ENCODE measurements at regions not wholly inside any gene's neighbourhood (a gene's known extent, or its start where the extent isn't known, plus 50 kb on each side); places are given as distances from the start of the nearest gene placed in this dataset.

GRCh38 chr5:91219091-91219802, 163.9 kb downstream of the ARRDC3 start:
- no peak for TF ChIP-seq POLR2A (IDR thresholded peaks at IDR 0.05)
- TF ChIP-seq, protein P1, sequence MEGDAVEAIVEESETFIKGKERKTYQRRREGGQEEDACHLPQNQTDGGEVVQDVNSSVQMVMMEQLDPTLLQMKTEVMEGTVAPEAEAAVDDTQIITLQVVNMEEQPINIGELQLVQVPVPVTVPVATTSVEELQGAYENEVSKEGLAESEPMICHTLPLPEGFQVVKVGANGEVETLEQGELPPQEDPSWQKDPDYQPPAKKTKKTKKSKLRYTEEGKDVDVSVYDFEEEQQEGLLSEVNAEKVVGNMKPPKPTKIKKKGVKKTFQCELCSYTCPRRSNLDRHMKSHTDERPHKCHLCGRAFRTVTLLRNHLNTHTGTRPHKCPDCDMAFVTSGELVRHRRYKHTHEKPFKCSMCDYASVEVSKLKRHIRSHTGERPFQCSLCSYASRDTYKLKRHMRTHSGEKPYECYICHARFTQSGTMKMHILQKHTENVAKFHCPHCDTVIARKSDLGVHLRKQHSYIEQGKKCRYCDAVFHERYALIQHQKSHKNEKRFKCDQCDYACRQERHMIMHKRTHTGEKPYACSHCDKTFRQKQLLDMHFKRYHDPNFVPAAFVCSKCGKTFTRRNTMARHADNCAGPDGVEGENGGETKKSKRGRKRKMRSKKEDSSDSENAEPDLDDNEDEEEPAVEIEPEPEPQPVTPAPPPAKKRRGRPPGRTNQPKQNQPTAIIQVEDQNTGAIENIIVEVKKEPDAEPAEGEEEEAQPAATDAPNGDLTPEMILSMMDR (IDR thresholded peaks at IDR 0.05) = no peak

Data from heart left ventricle (tissue), 13 donors.